Fibroblast of peridontal ligament (primary cell): ENCODE measurements at regions not wholly inside any gene's neighbourhood (a gene's known extent, or its start where the extent isn't known, plus 50 kb on each side); places are given as distances from the start of the nearest gene placed in this dataset.
"Not testable (repeated sequence)": the region's sequence is repeated elsewhere in the genome, so short reads cannot be mapped to it uniquely, and the experiment has no call there.

Source experiments
- DNase-seq: peaks from one replicate; pipeline ENCODE4 v3.0.0-alpha.2; 2010; ENCODE audit errors: extremely low read depth

DNA sequence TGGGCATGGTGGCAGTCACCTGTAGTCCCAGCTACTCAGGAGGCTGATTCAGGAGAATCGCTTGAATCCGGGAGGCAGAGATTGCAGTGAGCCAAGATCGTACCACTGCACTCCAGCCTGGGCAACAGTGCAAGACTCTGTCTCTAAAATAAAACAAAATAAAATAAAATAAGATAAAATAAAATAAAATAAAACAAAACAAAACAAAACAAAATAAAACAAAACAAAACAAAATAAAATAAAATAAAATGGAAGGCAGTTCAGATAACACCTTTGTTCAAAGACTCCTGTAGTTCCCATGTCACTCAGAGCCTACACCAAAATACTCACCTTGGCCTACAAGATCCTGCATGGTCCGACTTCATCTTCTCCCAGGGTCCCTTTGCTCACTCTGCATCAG lies 61.3 kb downstream of the SYF2 start:
- not testable (repeated sequence) for DNase-seq

GRCh38 chr1:25170439-25170838 lies 61.9 kb downstream of the SYF2 start:
- no peak for DNase-seq

DNA sequence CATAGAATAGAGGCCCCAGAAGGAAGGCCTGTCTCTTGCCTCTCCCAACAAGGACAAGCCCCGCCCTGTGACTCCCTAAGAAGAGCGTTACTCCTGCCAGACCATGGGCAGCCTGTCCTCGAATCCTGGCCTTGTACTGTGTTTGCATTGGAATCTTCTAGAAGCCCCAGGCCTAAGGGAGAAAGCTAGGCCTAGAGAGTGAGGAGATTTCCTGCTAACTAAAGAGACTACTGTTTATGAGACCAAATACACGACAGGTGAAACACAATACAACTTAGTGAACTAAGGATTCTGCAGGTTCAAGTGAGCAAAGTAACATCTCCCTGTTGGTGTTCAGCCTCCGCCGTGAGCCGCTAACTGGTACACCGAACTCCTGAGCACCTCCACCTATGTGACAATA lies 62.7 kb downstream of the SYF2 start:
- DNase-seq: no peak

- no peak for DNase-seq
Measured at GRCh38 chr1:25169168-25169567, 63.1 kb downstream of the SYF2 start.

DNA sequence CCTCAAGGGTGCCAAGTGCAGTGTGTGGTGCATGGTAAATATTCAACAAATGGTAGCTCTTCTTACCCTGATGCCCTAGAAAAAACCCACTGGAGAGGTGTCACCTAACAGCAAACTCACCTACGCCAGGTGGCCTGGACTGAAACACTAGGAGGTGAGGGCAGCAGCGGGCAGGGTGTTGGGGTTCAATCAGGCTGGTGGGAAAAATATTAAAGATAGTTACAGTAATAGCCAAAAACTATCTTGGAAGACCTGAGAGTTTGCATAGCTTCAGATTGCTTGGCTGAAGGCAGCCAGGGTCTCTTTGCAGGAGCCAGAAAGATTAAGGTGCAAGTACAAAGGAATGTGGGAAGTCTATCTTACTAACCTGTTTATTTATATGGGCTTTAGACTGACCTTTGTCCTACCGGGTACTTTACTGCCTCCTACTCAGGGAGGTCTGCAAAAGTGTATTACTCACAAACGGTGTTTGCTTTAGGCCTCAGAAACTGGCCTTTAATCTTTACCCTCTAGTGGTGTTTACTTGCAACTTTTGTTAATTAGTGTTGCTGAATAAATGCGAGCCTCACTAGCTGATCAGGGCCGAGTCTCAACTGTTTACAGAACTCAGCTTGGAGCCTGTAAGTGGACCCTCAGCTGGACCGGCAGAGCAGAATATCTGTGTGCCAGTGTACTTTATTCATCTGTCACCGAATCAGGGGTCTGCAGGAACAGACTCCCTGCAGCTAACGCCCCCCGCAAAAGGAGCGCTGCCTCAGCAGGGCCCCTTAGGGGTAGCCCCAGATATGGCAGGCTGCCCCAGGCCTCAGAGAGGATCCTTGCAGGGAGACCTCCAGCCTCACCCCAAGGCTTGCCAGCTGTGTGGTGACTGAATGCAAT lies 63.9 kb downstream of the SYF2 start:
- no peak for DNase-seq

- no peak for DNase-seq
Measured at GRCh38 chr1:25167269-25168192, 64.8 kb downstream of the SYF2 start.

DNA sequence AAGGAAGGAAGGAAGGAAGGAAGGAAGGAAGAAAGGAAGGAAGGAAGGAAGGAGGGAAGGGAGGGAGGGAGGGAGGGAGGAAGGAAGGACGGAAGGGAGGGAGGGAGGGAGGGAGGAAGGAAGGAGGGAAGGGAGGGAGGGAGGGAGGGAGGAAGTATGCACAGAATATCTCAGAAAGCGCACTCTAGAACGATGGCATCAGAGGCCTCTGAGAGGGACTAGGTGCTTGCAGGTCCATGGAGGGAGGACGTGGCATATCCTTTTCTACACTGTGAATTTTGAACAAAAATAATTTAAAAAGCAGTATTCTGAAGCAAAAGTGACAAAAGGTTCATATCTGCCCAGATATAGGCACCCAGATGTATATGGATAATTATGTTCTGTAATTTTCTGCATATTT lies 65.5 kb downstream of the SYF2 start:
- DNase-seq: no peak

- no peak for DNase-seq
Measured at GRCh38 chr1:25163986-25164385, 68.3 kb downstream of the SYF2 start.

GRCh38 chr1:25161981-25162380 lies 70.3 kb downstream of the SYF2 start:
- peak; percentile 91 for DNase-seq

- DNase-seq: no peak
Measured at GRCh38 chr1:25157846-25158245, 74.5 kb downstream of the SYF2 start.

- DNase-seq: no peak
Measured at GRCh38 chr1:25150985-25151495, 81.3 kb downstream of the SYF2 start.

DNA sequence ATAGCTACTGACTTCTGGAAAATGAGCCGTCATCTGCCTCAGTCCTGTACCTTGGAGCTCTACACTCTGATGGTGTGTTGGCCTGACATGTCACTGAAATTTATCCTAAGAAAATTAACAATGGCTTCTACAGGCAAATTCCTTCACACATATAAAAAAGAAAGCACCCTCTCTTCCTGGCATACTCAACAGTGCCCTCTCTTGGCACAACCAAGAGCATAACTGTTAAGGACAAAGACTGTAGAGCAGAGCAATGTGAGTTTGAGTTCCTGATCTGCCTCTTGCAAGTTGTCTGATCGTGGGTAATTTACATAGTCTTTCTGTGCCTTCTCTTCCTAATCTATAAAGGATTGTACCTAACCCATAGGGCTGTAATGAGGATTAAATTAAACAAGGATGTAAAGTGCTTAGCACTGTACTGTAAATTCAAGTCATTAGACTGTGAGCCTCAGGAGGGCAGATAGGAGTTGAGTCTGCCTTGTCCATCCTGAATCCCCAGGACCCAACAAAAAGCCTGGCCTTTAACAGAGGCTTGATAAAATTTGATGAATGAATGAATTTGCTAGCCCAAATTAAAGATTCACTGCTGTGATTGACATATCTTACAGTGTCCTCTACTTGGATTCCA lies 83.5 kb downstream of the SYF2 start:
- DNase-seq: peak; percentile 8

DNA sequence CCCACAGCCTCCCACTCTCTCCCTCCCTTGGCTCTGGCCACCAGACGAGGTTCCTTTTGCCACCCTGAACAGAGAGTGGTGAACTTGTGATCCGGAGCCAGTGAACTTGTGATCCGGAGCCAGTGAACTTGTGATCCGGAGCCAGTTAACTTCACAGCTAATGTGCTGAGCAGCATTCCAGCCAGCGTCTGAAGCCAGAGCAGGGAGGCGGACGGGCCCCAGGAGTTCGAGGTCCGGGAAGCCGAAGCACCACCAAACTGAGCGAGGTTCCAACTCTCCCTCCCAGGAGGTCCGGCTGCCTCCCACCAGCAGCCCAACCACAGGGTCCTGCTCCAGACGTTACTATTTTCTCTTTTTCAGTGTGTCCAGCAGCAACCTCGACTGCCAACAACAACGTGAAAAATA lies 85.8 kb downstream of the SYF2 start:
- DNase-seq: no peak

GRCh38 chr1:25145775-25146393 lies 86.4 kb downstream of the SYF2 start:
- DNase-seq: no peak

GRCh38 chr1:25140073-25140797 lies 92.1 kb downstream of the SYF2 start:
- no peak for DNase-seq

DNA sequence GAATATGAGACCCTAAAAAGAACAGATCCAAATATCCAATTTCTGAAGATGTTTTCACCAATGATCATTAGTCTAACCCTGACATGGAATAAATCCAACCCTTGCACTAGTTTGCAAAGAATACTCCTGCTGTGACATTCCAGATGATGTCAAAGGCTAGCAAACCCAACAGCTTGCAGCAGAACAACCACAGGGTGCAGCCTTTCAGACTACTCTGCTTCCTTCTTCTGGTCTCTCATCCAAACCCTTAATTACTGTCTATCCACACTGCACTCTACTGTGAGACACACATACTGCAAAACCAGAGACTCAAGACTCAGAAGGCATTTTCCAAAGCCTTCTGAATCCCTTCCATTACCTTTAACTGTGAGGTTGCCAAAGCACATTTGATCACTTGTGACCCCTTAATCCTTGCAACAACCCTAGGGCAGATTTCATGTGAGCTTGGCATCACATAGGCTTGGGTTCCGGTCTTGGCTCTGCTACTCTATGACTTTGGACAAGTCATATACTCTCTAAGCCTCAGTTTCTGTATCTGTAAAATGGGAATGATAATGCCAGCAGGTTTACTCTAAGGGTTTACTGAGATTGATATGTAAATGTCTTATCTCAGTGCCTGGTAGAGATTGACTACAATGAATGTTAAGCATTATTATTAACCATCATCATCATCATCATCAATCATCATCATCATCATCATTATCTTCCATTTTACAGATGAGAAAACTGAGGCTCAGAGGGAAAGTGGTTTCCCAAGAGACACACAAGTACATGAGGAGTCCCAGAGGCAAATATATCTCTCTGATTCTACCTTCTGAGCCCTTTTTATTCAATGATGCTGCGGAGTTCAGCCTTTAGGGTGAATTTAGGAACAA lies 94.5 kb downstream of the SYF2 start:
- no peak for DNase-seq

GRCh38 chr1:25137106-25137505 lies 95.2 kb downstream of the SYF2 start:
- DNase-seq: no peak

- DNase-seq: no peak
Measured at GRCh38 chr1:25135909-25136308, 96.4 kb downstream of the SYF2 start.

- no peak for DNase-seq
Measured at GRCh38 chr1:25134801-25135461, 97.4 kb downstream of the SYF2 start.
